GM23338 (cell line): ENCODE measurements at regions not wholly inside any gene's neighbourhood (a gene's known extent, or its start where the extent isn't known, plus 50 kb on each side); places are given as distances from the start of the nearest gene placed in this dataset.

Experiments used
- CREB1 ChIP-seq: fragments of 250-450 bp; sonication (Bioruptor Pico); IDR thresholded peaks from 2 replicates; pipeline ENCODE4 v1.5.0; 2020; ENCODE audit warnings: low read depth, mild to moderate bottlenecking, moderate library complexity
- CTCF ChIP-seq, 2 experiments: fragments of 200-600 bp in 1 of 2; sonication (generic) in 1 of 2; conservative IDR thresholded peaks; 2 replicates each; pipeline versions ENCODE4 v1.5.1 to v1.6.1; 2016 to 2017; ENCODE audit warnings: antibody characterized with exemption in 2 of 2, low read depth in 2 of 2, mild to moderate bottlenecking in 2 of 2, moderate library complexity in 1 of 2
- ETS1 ChIP-seq: IDR thresholded peaks from 2 replicates; pipeline ENCODE4 v1.6.1; 2016; ENCODE audit warnings: antibody characterized with exemption
- EZH2 ChIP-seq: fragments of 200-600 bp; sonication (generic); IDR thresholded peaks from one replicate; pipeline ENCODE4 v1.8.0; 2017; ENCODE audit warnings: antibody characterized with exemption, mild to moderate bottlenecking, low read depth; ENCODE audit not compliant: unreplicated experiment
- EZH2phosphoT487 ChIP-seq: fragments of 200-600 bp; sonication (generic); IDR thresholded peaks from one replicate; pipeline ENCODE4 v1.8.1; 2018; ENCODE audit warnings: antibody characterized with exemption; ENCODE audit not compliant: unreplicated experiment
- JUNB ChIP-seq: IDR thresholded peaks from one replicate; pipeline ENCODE4 v1.6.1; 2016; ENCODE audit warnings: antibody characterized with exemption; ENCODE audit not compliant: unreplicated experiment
- POLR2AphosphoS5 ChIP-seq: IDR thresholded peaks from 2 replicates; pipeline ENCODE4 v1.6.1; 2016; ENCODE audit warnings: antibody characterized with exemption, low read depth
- REST ChIP-seq: IDR thresholded peaks from one replicate; pipeline ENCODE4 v1.6.1; 2018; ENCODE audit warnings: antibody characterized with exemption; ENCODE audit not compliant: unreplicated experiment
- STAT1 ChIP-seq: IDR thresholded peaks from one replicate; pipeline ENCODE4 v1.6.1; 2016; ENCODE audit warnings: antibody characterized with exemption; ENCODE audit not compliant: unreplicated experiment
- ZNF114 ChIP-seq: fragments of 250-450 bp; sonication (Bioruptor Pico); IDR thresholded peaks from 2 replicates; pipeline ENCODE4 v1.5.0; 2020; ENCODE audit warnings: mild to moderate bottlenecking, moderate library complexity
- ZNF462 ChIP-seq: fragments of 250-450 bp; sonication (Bioruptor Pico); IDR thresholded peaks from 2 replicates; pipeline ENCODE4 v1.5.0; 2020; ENCODE audit warnings: mild to moderate bottlenecking, moderate library complexity

- TF ChIP-seq POLR2AphosphoS5 = no peak
- TF ChIP-seq CTCF (conservative IDR thresholded peaks at IDR 0.05; ENCODE audit: low read depth in 2 of 2) = no peak
- no peak for TF ChIP-seq EZH2
- no peak for TF ChIP-seq REST
- no peak for TF ChIP-seq CREB1
- no peak for TF ChIP-seq JUNB
- TF ChIP-seq EZH2phosphoT487 = no peak
- TF ChIP-seq ZNF114 (CRISPR knock-in tag) = no peak
- TF ChIP-seq ETS1 = no peak
- no peak for TF ChIP-seq STAT1
- no peak for TF ChIP-seq ZNF462 (CRISPR knock-in tag)
Observed at GRCh38 chr3:86282106-86282787, 708.7 kb downstream of the VGLL3 start.
